ENCODE measurements at regions not wholly inside any gene's neighbourhood (a gene's known extent, or its start where the extent isn't known, plus 50 kb on each side); places are given as distances from the start of the nearest gene placed in this dataset.

GRCh38 chr7:85509476-85509875 lies 322.6 kb upstream of the SEMA3D start:
- TF ChIP-seq CTCF (IDR thresholded peaks at IDR 0.05) (no peak), ZFX (IDR thresholded peaks at IDR 0.05; ENCODE audit: borderline replicate concordance) (no peak)
